CD4-positive, alpha-beta T cell (primary cell): ENCODE measurements at regions not wholly inside any gene's neighbourhood (a gene's known extent, or its start where the extent isn't known, plus 50 kb on each side); places are given as distances from the start of the nearest gene placed in this dataset.

ENCODE experiments used
- ATAC-seq: fragments of 200-7000 bp; cut with Tn5 transposase; one replicate; pipeline ENCODE4 v1.10.0; 2022; ENCODE audit warnings: mild to moderate bottlenecking; ENCODE audit not compliant: poor library complexity
- CTCF ChIA-PET: fragments of 350-600 bp; sonication (Branson Sonifier 250); formaldehyde crosslinking; loops from one replicate; lab custom pipeline; 2021; ENCODE audit warnings: antibody characterized with exemption, inconsistent platforms; lab: Charles Lee
- POLR2A ChIA-PET: fragments of 350-600 bp; sonication (Branson Sonifier 250); formaldehyde crosslinking; loops from one replicate; lab custom pipeline; 2021; ENCODE audit warnings: antibody characterized with exemption, inconsistent platforms; lab: Charles Lee
- DNase-seq, 14 experiments: peaks; one replicate each; pipeline ENCODE4 v3.0.0-alpha.2; 2013 to 2020; ENCODE audit warnings: mixed read lengths in 2 of 14
- H3K27ac ChIP-seq, 2 donors: one replicate each; pipeline versions ENCODE4 v1.5.1 to v1.7.0; 2013; ENCODE audit warnings: low read length in 2 of 2, low read depth in 1 of 2, mild to moderate bottlenecking in 1 of 2
- H3K27me3 ChIP-seq, 2 experiments: 1 replicate in 1 of 2; 2 replicates in 1 of 2; pipeline versions ENCODE4 v1.6.1 to v1.7.0; 2013; ENCODE audit warnings: low read length in 2 of 2, control low read depth in 1 of 2, mild to moderate bottlenecking in 1 of 2, moderate library complexity in 1 of 2; ENCODE audit not compliant: insufficient read depth in 2 of 2, control insufficient read depth in 1 of 2
- H3K36me3 ChIP-seq: one replicate; pipeline ENCODE4 v1.6.1; 2013; ENCODE audit warnings: low read length, control low read depth; ENCODE audit not compliant: insufficient read depth
- H3K4me1 ChIP-seq: one replicate; pipeline ENCODE4 v1.6.1; 2013; ENCODE audit warnings: low read length, control low read depth; ENCODE audit not compliant: insufficient read depth
- H3K4me3 ChIP-seq: one replicate; pipeline ENCODE4 v1.5.1; 2013; ENCODE audit warnings: mild to moderate bottlenecking, low read length, moderate library complexity
- H3K9me3 ChIP-seq, 2 experiments: 1 replicate in 1 of 2; 2 replicates in 1 of 2; pipeline versions ENCODE4 v1.6.1 to v1.7.0; 2013; ENCODE audit warnings: low read length in 2 of 2, mild to moderate bottlenecking in 2 of 2, control low read depth in 1 of 2, moderate library complexity in 1 of 2; ENCODE audit not compliant: control insufficient read depth in 1 of 2, insufficient read depth in 1 of 2
- H3K27ac Mint-ChIP-seq: one replicate; pipeline ENCODE4 v1.8.0; 2020; ENCODE audit warnings: mixed read lengths
- H3K27me3 Mint-ChIP-seq: one replicate; pipeline ENCODE4 v1.8.0; 2021; ENCODE audit warnings: mixed read lengths
- H3K36me3 Mint-ChIP-seq: one replicate; pipeline ENCODE4 v1.8.0; 2021; ENCODE audit warnings: low read depth, mixed read lengths
- H3K4me1 Mint-ChIP-seq: one replicate; pipeline ENCODE4 v1.8.0; 2021; ENCODE audit warnings: low read depth, mixed read lengths
- H3K4me3 Mint-ChIP-seq: one replicate; pipeline ENCODE4 v1.8.0; 2020; ENCODE audit warnings: mild to moderate bottlenecking, mixed read lengths
- H3K9me3 Mint-ChIP-seq: one replicate; pipeline ENCODE4 v1.8.0; 2020; ENCODE audit warnings: mixed read lengths
- CTCF ChIP-seq: fragments of 200-600 bp; IDR thresholded peaks from one replicate; pipeline ENCODE4 v1.8.0; 2022; ENCODE audit warnings: antibody characterized with exemption, mild to moderate bottlenecking
- intact Hi-C, 2 experiments: fragments of 100-400 bp; cut with DNase I in 1 of 2; cut with micrococcal nuclease in 1 of 2; formaldehyde crosslinking; loops; one replicate each; pipeline versions ENCODE4 v1.15.1 to v1.9.0; 2023 to 2025; cut with DNase I, micrococcal nuclease

GRCh38 chr12:107362960-107363359 lies 269.6 kb upstream of the CRY1 start:
- Mint-ChIP-seq H3K27ac (no peak overlapping the region), H3K9me3 (no peaks in the 10 kb centered on the region), H3K4me3 (no peak overlapping the region), H3K36me3 (no peaks in the 10 kb centered on the region), H3K27me3 (no peaks in the 10 kb centered on the region), H3K4me1 (peaks cover 28% of the 10 kb centered on the region)
- CTCF ChIA-PET, result interaction anchor here (1.7 kb wide), 1 partner anchor 9 kb away, joined by 7 read pairs; no protein-coding TSS in a partner anchor
- Histone ChIP-seq H3K9me3 (no peaks in the 10 kb centered on the region), H3K27ac (no peak overlapping the region), H3K4me3 (no peak overlapping the region), H3K4me1 (peaks cover 8% of the 10 kb centered on the region), H3K27me3 (no peaks in the 10 kb centered on the region), H3K36me3 (no peaks in the 10 kb centered on the region)
- ATAC-seq, result no peak
- POLR2A ChIA-PET, result interaction anchor here (2.0 kb wide), 1 partner anchor 43 kb away, joined by 7 read pairs; no protein-coding TSS in a partner anchor
- no peak for DNase-seq
- no peak for TF ChIP-seq CTCF
- intact Hi-C loops, result no loop called here

GRCh38 chr12:107364875-107365518 lies 271.6 kb upstream of the CRY1 start:
- CTCF ChIA-PET, result interaction anchor here (1.1 kb wide), 1 partner anchor 37 kb away, joined by 3 read pairs; no protein-coding TSS in a partner anchor
- no peak for TF ChIP-seq CTCF

GRCh38 chr12:107365703-107366102 lies 272.4 kb upstream of the CRY1 start:
- no peaks in the 10 kb centered on the region for H3K36me3 Mint-ChIP-seq
- H3K27ac ChIP-seq, result no peak overlapping the region
- H3K9me3 Mint-ChIP-seq, result no peaks in the 10 kb centered on the region
- H3K27me3 Mint-ChIP-seq, result no peaks in the 10 kb centered on the region
- ChIA-PET POLR2A (interaction anchor here (9.3 kb wide), 1 partner anchor 45 kb away, joined by 192 read pairs; a partner anchor contains a TSS), CTCF (interaction anchor here (1.1 kb wide), 1 partner anchor 37 kb away, joined by 3 read pairs; no protein-coding TSS in a partner anchor)
- H3K27me3 ChIP-seq, result no peaks in the 10 kb centered on the region
- H3K4me1 Mint-ChIP-seq, result peaks cover 45% of the 10 kb centered on the region
- ATAC-seq (no peak), DNase-seq (no peak)
- TF ChIP-seq CTCF, result no peak
- H3K4me3 Mint-ChIP-seq, result no peak overlapping the region
- H3K4me3 ChIP-seq, result no peak overlapping the region
- H3K9me3 ChIP-seq, result no peaks in the 10 kb centered on the region
- intact Hi-C loops, result no loop called here
- peaks cover 28% of the 10 kb centered on the region for H3K4me1 ChIP-seq
- H3K27ac Mint-ChIP-seq, result no peak overlapping the region
- H3K36me3 ChIP-seq, result no peaks in the 10 kb centered on the region

More at GRCh38 chr12:107364875-107365518, 271.6 kb upstream of the CRY1 start:
- Histone ChIP-seq H3K27ac (no peak overlapping the region), H3K36me3 (no peaks in the 10 kb centered on the region), H3K9me3 (no peaks in the 10 kb centered on the region), H3K4me3 (no peak overlapping the region), H3K4me1 (peaks cover 21% of the 10 kb centered on the region), H3K27me3 (no peaks in the 10 kb centered on the region)
- POLR2A ChIA-PET, result interaction anchor here (0.6 kb wide), 1 partner anchor 10 kb away, joined by 3 read pairs; no protein-coding TSS in a partner anchor
- Mint-ChIP-seq H3K4me3 (no peak overlapping the region), H3K9me3 (no peaks in the 10 kb centered on the region), H3K4me1 (peaks cover 42% of the 10 kb centered on the region), H3K36me3 (no peaks in the 10 kb centered on the region), H3K27ac (no peak overlapping the region), H3K27me3 (no peaks in the 10 kb centered on the region)
- ATAC-seq, result no peak
- DNase-seq, result no peak
- intact Hi-C loops, result no loop called here
